Mucosa of rectum (tissue), 2 donors: ENCODE measurements at regions not wholly inside any gene's neighbourhood (a gene's known extent, or its start where the extent isn't known, plus 50 kb on each side); places are given as distances from the start of the nearest gene placed in this dataset.
"Not testable (repeated sequence)": the region's sequence is repeated elsewhere in the genome, so short reads cannot be mapped to it uniquely, and the experiment has no call there.

ENCODE experiments used
- H3K27ac ChIP-seq, 2 donors: one replicate each; pipeline ENCODE4 v1.7.0; 2013; ENCODE audit warnings: inconsistent platforms in 2 of 2, low read depth in 2 of 2, low read length in 2 of 2
- H3K27me3 ChIP-seq, 2 donors: one replicate each; pipeline ENCODE4 v1.7.0; 2013; ENCODE audit warnings: low read length in 2 of 2; ENCODE audit not compliant: control insufficient read depth in 2 of 2, insufficient read depth in 2 of 2
- H3K36me3 ChIP-seq, 2 donors: one replicate each; pipeline ENCODE4 v1.7.0; 2013; ENCODE audit warnings: low read length in 2 of 2; ENCODE audit not compliant: control insufficient read depth in 2 of 2, insufficient read depth in 2 of 2
- H3K4me1 ChIP-seq, 2 donors: one replicate each; pipeline ENCODE4 v1.7.0; 2013; ENCODE audit warnings: low read length in 2 of 2, mild to moderate bottlenecking in 1 of 2; ENCODE audit not compliant: control insufficient read depth in 2 of 2, insufficient read depth in 2 of 2
- H3K4me3 ChIP-seq, 2 donors: one replicate each; pipeline ENCODE4 v1.7.0; 2013; ENCODE audit warnings: low read length in 2 of 2
- H3K9ac ChIP-seq, 2 donors: one replicate each; pipeline ENCODE4 v1.7.0; 2013; ENCODE audit warnings: low read length in 2 of 2, low read depth in 1 of 2, mild to moderate bottlenecking in 1 of 2
- H3K9me3 ChIP-seq, 2 donors: one replicate each; pipeline ENCODE4 v1.7.0; 2013; ENCODE audit warnings: low read length in 2 of 2; ENCODE audit not compliant: control insufficient read depth in 2 of 2
- donor health status: healthy.
- donor health status: Normal muscosa, but diverticular disease.

DNA sequence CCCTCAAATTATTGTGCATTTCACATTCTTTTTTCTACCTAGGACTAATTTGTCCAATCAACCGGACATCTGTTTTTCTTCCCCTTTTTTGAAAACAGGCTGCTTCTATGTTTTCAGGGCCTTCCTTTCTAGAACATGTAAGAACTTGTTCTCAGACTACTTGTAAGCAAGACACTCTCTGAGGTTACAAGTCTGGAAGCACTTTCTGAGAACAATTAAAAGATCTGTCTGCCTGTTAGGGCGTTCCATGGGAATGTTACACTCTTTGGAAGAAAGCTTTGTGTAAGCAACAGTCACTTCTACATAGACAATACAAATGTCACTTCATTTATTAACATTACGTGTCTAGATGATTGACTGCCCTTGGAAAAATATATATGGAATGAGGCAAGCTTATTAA, 50.9 kb upstream of the HSPB3 start:
- no peak overlapping the region for H3K9ac ChIP-seq
- no peaks in the 10 kb centered on the region for H3K9me3 ChIP-seq
- no peaks in the 10 kb centered on the region for H3K4me1 ChIP-seq
- H3K27me3 ChIP-seq = no peaks in the 10 kb centered on the region
- no peak overlapping the region for H3K4me3 ChIP-seq
- H3K27ac ChIP-seq = no peak overlapping the region
- H3K36me3 ChIP-seq = no peaks in the 10 kb centered on the region

DNA sequence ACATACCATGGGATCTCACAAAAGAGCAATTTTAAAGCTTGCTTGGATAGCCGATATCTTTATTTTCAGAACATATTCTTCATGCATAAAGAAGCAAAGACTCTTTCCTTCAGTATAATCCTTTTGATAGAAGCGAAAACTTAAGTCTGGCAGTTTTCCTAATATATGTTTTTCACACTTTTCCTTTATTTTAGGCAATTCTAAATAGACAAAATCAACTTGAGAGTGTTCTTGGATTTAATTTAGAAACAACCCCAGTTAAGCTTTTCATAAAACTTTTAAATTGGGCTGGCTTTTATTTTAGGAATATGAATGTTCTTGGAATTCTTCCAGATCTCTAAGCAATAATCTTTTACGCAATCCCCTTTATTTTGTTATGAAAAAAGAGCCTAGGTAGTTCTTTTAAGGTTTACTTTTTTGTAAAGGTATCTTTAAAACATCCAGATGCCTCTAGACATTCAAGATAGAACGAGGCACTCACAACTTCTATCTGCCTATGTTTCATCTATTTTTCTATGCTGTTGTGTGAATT, 51.5 kb upstream of the HSPB3 start:
- no peaks in the 10 kb centered on the region for H3K27me3 ChIP-seq
- no peaks in the 10 kb centered on the region for H3K4me1 ChIP-seq
- H3K4me3 ChIP-seq = no peak overlapping the region
- H3K27ac ChIP-seq = no peak overlapping the region
- no peaks in the 10 kb centered on the region for H3K9me3 ChIP-seq
- no peak overlapping the region for H3K9ac ChIP-seq
- H3K36me3 ChIP-seq = no peaks in the 10 kb centered on the region

DNA sequence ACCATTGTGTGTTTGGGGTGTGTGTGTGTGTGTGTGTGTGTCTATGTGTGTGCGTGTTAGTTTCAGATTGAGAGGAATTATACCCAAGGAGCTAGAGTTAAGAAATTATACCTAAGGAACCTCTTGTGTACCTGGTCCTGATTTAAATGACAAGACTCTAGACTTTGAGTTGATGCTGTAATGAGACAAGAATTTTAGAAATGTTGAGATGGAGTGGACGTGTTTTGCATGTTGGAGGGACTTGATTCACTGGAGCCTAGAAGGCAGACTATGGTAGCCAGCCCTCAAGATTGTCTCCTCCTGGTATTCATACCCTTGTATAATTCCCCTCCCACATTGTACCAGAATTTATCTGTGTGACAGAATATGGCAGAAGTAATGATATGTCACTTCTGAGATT, 52.4 kb upstream of the HSPB3 start:
- Histone ChIP-seq H3K36me3 (no peaks in the 10 kb centered on the region), H3K9me3 (no peaks in the 10 kb centered on the region), H3K27me3 (no peaks in the 10 kb centered on the region), H3K9ac (no peak overlapping the region), H3K4me3 (no peak overlapping the region), H3K27ac (no peak overlapping the region), H3K4me1 (no peaks in the 10 kb centered on the region)

DNA sequence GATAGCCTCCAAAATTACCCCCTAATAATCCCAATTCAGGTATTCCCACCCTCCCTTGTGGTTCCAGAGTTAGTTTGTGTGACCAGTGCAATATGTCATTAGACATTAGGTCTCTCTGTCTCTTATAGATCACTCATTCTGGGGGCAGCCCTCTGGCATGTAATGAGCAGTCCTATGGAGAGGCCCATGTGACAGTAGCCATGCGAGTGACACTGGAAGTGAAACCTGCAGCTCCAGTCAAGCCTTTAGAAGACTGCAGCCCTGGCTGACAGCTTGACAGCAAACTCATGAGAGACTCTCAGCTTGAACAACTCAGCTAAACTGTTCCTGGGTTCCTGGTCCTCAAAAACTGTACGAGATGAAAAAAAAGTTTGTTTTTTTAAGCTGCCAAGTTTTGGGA, 54.0 kb upstream of the HSPB3 start:
- Histone ChIP-seq H3K27ac (no peak overlapping the region), H3K4me1 (no peaks in the 10 kb centered on the region), H3K36me3 (no peaks in the 10 kb centered on the region), H3K9ac (no peak overlapping the region), H3K4me3 (no peak overlapping the region), H3K27me3 (no peaks in the 10 kb centered on the region), H3K9me3 (no peaks in the 10 kb centered on the region)

DNA sequence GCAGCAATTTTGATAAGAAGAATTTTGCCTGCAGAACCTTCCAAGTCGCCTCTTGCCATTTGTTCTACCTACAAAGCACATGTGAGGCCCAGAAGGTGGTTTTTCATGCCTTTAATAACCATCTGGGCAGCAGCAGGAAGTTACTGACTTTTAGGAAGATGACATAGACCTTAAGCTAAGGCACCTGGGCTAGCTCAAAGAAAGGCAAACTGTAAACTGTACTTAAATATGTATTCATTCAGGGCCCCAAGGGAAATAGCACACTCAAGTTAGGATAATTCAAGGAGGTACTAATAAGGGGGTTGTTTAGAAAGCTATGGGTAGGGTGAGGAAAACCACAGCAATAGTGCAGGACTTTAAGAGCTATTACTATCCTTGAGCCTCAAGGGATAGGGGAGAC, 57.3 kb upstream of the HSPB3 start:
- Histone ChIP-seq H3K36me3 (no peaks in the 10 kb centered on the region), H3K9ac (no peak overlapping the region), H3K9me3 (no peaks in the 10 kb centered on the region), H3K4me1 (no peaks in the 10 kb centered on the region), H3K4me3 (no peak overlapping the region), H3K27ac (no peak overlapping the region), H3K27me3 (no peaks in the 10 kb centered on the region)

DNA sequence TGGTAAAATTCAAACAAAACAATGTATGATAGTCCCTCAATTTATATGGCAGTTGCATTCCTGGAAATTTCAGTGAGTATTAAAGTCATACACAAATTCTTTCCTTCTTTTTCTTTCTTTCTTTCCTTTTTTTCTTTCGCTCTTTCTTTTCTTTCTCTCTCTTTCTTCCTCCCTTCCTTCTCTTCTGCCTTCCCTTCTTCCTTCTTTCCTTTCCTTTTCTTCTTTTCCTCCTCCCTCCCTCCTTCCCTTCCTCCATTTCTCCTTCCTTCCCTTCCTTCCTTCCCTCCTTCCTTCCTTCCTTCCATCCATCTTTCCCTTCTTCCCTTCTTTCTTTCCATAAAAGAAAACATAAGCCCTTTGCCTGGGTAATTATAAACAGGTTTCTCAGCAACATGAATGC, 58.1 kb upstream of the HSPB3 start:
- no peaks in the 10 kb centered on the region for H3K4me1 ChIP-seq
- H3K27ac ChIP-seq = no peak overlapping the region
- no peaks in the 10 kb centered on the region for H3K36me3 ChIP-seq
- H3K4me3 ChIP-seq = no peak overlapping the region
- H3K9ac ChIP-seq = no peak overlapping the region
- H3K27me3 ChIP-seq = no peaks in the 10 kb centered on the region
- no peaks in the 10 kb centered on the region for H3K9me3 ChIP-seq

DNA sequence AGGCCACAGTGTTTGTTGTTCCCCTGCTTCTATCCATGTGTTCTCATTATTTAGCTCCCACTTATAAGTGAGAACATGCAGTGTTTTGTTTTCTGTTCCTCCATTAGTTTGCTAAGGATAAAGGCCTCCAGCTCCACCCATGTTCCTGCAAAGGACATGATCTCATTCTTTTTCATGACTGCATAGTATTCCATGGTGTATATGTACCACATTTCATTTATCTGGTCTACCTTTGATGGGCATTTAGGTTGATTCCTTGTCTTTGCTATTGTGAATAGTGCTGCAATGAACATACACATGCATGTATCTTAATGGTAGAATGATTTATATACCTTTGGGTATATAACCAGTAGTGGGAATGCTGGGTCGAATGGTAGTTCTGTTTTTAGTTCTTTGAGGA, 62.5 kb upstream of the HSPB3 start:
- not testable (repeated sequence) for H3K27ac ChIP-seq, H3K4me3 ChIP-seq, H3K9ac ChIP-seq, H3K36me3 ChIP-seq, H3K4me1 ChIP-seq, H3K27me3 ChIP-seq, H3K9me3 ChIP-seq

DNA sequence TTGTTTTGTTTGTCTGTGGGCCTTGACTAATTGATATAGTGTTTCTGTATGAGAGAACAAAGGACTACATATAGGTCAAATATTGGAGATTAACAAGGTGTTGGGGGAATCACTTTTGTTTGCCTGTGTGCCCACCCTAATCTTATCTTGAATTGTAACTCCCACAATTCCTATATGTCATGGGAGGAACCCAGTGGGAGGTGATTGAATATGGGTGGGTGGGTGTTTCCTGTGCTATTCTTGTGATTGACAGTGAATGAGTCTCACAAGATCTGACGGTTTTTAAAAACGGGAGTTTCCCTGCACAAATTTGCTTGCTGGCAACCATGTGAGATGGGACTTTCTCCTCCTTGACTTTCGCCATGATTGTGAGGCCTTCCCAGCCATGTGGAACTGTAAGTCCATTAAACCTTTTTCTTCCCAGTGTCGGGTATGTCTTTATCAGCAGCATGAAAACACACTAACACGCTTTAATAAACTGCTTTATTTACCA, 64.9 kb upstream of the HSPB3 start:
- Histone ChIP-seq H3K4me1 (no peaks in the 10 kb centered on the region), H3K27ac (no peak overlapping the region), H3K4me3 (no peak overlapping the region), H3K36me3 (no peaks in the 10 kb centered on the region), H3K27me3 (no peaks in the 10 kb centered on the region), H3K9me3 (no peaks in the 10 kb centered on the region), H3K9ac (no peak overlapping the region)

DNA sequence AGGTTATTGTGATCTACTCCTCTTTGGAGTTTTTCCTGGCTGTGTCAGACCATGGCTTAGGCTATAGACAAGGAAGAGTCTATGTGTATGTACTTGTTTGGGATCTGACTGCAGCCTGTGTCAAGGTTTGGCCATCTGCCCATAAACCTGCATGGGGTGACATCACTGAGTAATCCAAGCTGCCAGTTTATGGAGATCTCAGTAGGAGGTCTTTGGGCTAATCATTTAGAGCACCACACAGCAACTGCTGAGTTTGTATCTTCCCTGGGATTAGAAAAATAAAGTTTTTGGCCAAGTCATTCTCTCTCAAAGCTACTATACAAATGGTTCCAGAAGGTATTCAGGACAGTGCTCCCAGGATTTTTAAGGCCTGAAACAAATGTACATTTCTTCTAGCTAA, 65.5 kb upstream of the HSPB3 start:
- no peak overlapping the region for H3K4me3 ChIP-seq
- H3K9me3 ChIP-seq = no peaks in the 10 kb centered on the region
- H3K36me3 ChIP-seq = no peaks in the 10 kb centered on the region
- no peaks in the 10 kb centered on the region for H3K4me1 ChIP-seq
- no peak overlapping the region for H3K27ac ChIP-seq
- H3K9ac ChIP-seq = no peak overlapping the region
- no peaks in the 10 kb centered on the region for H3K27me3 ChIP-seq

DNA sequence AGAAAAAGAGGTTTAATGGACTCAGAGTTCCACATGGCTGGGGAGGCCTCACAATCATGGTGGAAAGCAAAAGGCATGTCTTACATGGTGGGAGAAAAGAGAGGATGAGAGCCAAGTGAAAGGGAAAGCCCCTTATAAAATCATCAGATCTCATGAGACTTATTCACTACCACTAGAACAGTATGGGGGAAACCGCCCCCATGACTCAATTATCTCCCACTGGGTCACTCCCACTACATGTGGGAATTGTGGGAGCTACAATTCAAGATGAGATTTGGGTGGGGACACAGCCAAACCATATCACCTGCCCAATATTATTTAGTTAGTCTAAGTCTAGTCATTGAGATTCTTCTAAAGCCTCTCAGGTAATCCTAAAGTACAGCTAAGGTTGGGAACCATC, 66.1 kb upstream of the HSPB3 start:
- H3K4me1 ChIP-seq, H3K9ac ChIP-seq, H3K27me3 ChIP-seq, H3K9me3 ChIP-seq, H3K36me3 ChIP-seq, H3K4me3 ChIP-seq, H3K27ac ChIP-seq: not testable (repeated sequence)

DNA sequence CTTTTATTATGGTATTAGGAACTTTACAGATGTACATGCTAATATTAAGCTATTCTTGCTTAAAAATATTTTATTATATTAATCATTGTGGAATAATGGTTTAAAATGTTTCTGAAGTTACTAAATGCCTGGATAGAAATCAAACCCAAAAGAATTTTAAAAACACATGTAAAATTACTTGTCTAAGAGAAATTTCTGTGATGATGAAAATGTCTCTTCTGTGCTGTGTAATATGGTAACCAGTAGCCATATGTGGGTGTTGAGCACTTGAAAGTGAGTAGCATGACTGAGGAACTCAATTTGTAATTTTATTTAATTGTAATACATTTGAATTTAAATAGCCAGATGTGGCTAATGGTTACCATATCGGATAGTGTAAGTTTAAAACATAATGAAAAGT, 66.7 kb upstream of the HSPB3 start:
- no peaks in the 10 kb centered on the region for H3K27me3 ChIP-seq
- H3K9me3 ChIP-seq = no peaks in the 10 kb centered on the region
- no peaks in the 10 kb centered on the region for H3K36me3 ChIP-seq
- H3K27ac ChIP-seq = no peak overlapping the region
- no peak overlapping the region for H3K4me3 ChIP-seq
- H3K4me1 ChIP-seq = peaks cover 6 to 9% of the 10 kb centered on the region in 2 donors
- no peak overlapping the region for H3K9ac ChIP-seq
